Fibroblast of pulmonary artery (primary cell): ENCODE measurements at regions not wholly inside any gene's neighbourhood (a gene's known extent, or its start where the extent isn't known, plus 50 kb on each side); places are given as distances from the start of the nearest gene placed in this dataset.

ENCODE experiments used
- DNase-seq: peaks from one replicate; pipeline ENCODE4 v3.0.0-alpha.2; 2010; ENCODE audit warnings: low read depth
- H3K4me3 ChIP-seq: replicated peaks from 2 replicates; pipeline ENCODE4 v1.5.1; 2011; ENCODE audit warnings: low read depth, mild to moderate bottlenecking, control low read depth, low read length, moderate library complexity
- TF ChIP-seq, protein P1 (sequence below): IDR thresholded peaks from 2 replicates; pipeline ENCODE4 v1.5.1; 2011; ENCODE audit warnings: mild to moderate bottlenecking, control low read depth, low read length, inconsistent platforms; ENCODE audit errors: missing control alignments

DNA sequence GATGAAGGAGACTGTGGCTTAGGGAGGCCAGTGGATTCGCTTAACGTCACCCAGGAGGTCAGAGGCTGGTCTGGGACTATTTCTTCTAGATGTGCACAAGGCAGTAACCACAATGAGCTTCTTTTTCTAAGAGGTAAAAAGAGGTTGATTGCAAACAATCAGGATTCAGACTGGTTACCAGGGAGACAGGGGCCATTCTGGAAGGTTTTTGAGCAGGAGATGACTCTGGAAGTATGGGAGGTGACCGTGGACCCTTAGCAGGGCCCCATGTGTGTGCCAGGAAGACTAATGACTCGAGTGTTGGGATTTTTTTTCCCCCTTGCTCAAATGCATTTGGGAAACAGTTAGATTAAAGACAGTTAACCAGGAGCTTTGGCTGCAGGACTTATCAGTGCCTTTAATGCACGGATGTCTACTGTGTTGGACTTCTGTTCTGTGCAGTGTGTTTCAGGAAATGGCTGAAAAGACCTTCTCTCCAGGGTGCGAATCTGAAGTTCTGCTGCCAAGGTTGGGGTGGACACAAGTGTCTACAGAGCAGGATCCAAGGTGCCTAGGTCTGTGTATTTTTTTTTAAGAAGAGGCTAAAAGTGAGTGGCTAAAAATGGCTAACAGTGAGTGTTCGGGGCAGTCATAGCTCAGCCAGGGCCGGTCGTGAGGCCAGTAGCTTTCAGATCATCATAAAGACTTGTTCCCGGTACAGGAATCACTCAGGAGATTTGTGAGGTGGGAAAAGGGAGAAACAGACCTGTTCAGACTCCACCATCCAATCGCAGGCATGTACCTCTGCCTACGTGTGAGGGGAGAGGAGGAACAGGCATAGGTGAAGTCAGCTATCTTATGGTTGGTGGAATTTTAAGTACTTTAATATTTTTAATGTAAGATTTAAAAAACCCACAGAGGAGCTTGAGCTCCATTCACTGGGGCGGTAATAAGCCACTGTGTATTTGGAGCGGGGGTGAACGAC is 82.3 kb upstream of the CIBAR2 start:
- TF ChIP-seq, protein P1, sequence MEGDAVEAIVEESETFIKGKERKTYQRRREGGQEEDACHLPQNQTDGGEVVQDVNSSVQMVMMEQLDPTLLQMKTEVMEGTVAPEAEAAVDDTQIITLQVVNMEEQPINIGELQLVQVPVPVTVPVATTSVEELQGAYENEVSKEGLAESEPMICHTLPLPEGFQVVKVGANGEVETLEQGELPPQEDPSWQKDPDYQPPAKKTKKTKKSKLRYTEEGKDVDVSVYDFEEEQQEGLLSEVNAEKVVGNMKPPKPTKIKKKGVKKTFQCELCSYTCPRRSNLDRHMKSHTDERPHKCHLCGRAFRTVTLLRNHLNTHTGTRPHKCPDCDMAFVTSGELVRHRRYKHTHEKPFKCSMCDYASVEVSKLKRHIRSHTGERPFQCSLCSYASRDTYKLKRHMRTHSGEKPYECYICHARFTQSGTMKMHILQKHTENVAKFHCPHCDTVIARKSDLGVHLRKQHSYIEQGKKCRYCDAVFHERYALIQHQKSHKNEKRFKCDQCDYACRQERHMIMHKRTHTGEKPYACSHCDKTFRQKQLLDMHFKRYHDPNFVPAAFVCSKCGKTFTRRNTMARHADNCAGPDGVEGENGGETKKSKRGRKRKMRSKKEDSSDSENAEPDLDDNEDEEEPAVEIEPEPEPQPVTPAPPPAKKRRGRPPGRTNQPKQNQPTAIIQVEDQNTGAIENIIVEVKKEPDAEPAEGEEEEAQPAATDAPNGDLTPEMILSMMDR: no peak
- no peak overlapping the region for H3K4me3 ChIP-seq
- DNase-seq: no peak

DNA sequence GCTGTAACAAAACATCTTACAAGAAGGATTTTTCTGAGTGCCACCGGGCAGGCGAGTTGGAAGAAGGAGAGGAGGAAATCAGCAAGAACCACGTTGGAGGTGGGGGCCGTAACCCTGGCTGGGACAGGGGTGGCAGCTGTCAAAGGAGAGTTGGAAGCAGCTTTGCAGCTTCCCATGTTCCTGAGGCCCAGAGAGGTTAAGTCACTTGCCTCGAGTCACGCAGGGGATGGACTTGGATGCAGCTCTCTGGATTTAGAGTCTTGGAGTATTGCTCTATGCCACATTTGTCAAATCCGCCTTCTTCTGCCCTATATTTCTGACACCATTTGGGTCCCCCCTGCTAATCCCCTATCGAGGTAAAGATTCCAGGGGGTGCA is 83.0 kb upstream of the CIBAR2 start:
- TF ChIP-seq, protein P1: no peak
- no peak overlapping the region for H3K4me3 ChIP-seq
- DNase-seq: no peak

DNA sequence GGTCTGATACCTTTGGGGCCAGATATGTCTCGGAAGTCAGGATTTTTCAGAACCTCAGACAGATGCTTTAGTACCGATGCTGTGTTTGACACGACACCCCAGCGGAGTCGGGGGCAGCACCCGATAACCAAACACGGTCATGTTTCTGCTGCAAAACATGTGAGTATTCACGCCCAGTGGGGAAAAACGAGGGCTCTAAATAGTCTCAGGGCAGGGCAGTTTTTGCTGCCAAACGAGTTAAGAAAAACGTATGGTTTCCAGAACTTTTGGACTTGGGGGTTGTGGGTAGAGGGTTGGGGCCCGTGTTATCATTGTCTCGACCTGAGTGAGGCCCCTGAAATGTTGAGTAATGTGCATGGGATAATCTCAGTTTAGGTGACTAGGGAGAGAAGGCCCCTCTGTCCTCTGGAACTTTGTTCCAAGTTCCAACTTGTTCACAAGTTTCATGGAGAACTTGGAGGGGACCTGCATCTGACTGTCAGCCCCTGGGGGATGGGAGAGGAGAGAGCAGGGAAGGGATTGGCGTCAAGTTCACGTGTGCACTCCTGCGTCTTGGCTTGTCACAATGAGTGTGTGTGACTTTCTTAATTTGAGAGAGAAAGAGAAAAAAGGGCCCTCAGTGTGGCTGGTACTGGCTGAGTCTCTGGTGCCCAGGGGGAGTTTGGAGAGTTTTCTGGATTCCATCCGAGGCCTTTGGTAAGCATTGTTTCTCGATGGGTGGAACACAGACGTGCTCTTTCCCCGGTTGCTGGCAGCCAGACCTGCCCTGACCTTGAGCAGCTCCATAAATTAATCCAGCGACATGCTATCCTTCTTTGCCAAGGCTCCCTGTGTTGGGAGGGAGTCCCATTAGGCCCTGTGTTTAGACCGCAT is 83.9 kb upstream of the CIBAR2 start:
- H3K4me3 ChIP-seq: no peak overlapping the region
- TF ChIP-seq, protein P1: no peak
- no peak for DNase-seq

DNA sequence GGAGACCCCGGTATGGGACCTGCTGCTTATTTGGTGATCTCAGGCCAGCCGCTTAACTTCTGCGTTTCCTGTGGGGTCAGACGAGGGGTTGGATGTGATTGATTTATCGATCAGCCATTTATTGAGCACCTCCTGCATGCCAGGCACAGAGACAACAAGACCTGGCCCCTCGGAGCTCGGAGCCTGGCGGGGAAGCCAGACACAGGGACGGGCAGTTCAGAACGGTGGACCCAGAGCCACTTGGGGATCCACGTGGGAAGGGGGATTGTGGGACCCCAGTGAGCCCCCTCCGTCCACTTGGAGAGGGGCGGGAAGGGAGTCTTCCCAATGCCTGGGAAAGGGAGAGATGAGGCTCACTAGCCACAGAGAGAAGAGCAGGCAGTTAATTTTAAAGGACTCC is 84.7 kb upstream of the CIBAR2 start:
- no peak overlapping the region for H3K4me3 ChIP-seq
- TF ChIP-seq, protein P1: no peak
- DNase-seq: no peak

DNA sequence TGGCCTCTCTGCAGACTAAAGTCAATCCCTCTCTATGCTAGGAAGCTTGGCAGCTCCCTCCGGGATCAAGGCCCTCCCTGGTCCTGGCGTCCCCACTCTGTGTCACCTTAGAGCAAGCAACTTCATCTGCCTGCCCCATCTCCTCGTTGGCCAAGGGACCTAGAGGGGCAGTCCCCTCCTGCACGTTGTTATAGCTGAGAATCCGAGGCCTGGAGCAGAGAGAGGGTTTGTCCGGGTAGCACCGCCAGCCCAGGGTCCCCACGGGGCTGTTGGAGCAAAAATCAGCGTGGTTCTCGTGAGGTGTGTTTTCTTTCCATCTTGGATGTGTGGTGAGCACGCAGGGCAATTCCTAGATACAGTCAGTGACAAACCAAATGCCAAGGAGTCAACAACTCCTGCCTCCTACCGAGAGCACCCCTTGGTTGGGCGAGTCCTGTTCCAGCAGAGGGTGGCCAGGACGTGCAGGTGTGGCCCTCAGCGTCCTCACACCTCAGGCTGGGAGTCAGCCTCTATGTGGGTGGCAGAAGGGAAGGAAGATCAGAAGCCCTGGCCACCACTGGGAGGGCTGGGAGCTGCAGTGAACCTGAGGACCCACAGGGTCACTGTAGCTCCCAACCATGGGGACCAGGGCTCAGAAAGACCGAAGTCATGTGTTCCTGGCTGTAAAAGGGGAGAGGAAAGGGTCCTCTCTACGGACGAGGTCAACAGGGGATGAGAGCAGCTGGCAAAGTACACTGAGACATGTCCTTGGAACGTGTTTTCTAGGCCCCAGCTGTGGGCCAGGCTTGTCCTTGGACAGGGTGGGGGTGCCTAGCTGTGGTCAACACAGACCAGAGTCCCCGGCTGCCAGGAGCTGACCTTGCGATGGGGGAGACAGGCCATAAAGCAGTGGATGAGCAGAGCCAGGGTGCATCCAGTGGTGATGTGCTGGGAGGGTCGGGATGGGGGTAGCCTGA is 85.6 kb upstream of the CIBAR2 start:
- H3K4me3 ChIP-seq: no peak overlapping the region
- TF ChIP-seq, protein P1: no peak
- no peak for DNase-seq

DNA sequence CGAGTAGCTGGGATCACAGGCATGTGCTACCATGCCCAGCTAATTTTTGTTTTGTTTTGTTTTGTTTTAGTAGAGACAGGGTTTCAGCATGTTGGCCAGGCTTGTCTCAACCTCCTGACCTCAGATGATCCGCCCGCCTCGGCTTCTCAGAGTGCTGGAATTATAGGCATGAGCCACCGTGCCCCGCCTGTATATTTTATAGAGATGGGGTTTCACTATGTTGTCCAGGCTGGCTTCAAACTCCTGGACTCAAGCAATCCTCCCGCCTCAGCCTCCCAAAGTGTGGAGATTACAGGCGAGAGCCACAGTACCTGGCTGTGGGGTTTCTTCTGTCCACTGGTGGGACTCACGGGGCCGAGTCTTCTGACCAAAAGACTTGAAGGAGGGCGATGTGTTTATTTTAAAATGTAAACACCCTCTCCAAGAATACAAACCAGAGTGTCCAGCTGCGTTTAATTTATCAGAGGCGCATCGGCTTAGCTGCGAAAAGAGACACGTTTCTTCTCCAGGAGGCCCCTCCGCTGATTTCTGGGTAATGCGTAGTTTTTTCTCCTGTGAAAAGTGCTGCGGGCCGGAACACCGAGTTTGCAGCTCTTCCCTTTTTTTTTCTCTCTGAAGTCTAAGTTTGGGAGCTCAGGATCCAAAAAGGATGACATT is 86.9 kb upstream of the CIBAR2 start:
- no peak overlapping the region for H3K4me3 ChIP-seq
- no peak for DNase-seq
- TF ChIP-seq, protein P1: no peak
